DND-41 (cell line): ENCODE measurements at regions not wholly inside any gene's neighbourhood (a gene's known extent, or its start where the extent isn't known, plus 50 kb on each side); places are given as distances from the start of the nearest gene placed in this dataset.
"Not testable (repeated sequence)": the region's sequence is repeated elsewhere in the genome, so short reads cannot be mapped to it uniquely, and the experiment has no call there.

Experiments used
- ATAC-seq: fragments of 200-7000 bp; cut with Tn5 transposase; 3 replicates; pipeline ENCODE4 v1.9.1; 2021; ENCODE audit warnings: low read depth; ENCODE audit not compliant: insufficient read depth
- DNase-seq: peaks from one replicate; pipeline ENCODE4 v3.0.0-alpha.2; 2020
- H2AFZ ChIP-seq: 2 replicates; pipeline ENCODE4 v1.6.0; 2012; ENCODE audit warnings: low read depth, low read length
- H3K27ac ChIP-seq: 2 replicates; pipeline ENCODE4 v1.5.1; 2012; ENCODE audit warnings: low read length, inconsistent platforms
- H3K27me3 ChIP-seq: fragments of 200-600 bp; sonication (generic); 2 replicates; pipeline ENCODE4 v1.6.0; 2012; ENCODE audit warnings: low read length, mild to moderate bottlenecking, inconsistent platforms; ENCODE audit not compliant: insufficient read depth, poor library complexity
- H3K36me3 ChIP-seq: 2 replicates; pipeline ENCODE4 v1.5.1; 2012; ENCODE audit warnings: low read length, inconsistent platforms; ENCODE audit not compliant: insufficient read depth
- H3K4me1 ChIP-seq: 2 replicates; pipeline ENCODE4 v1.5.1; 2012; ENCODE audit warnings: mild to moderate bottlenecking, low read length; ENCODE audit not compliant: insufficient read depth
- H3K4me2 ChIP-seq: 2 replicates; pipeline ENCODE4 v1.6.0; 2012; ENCODE audit warnings: mild to moderate bottlenecking, moderate library complexity, low read length, inconsistent platforms; ENCODE audit not compliant: insufficient read depth
- H3K4me3 ChIP-seq, 2 experiments: fragments of 200-600 bp in 1 of 2; shearing (Covaris generic) in 1 of 2; 2 replicates each; pipeline ENCODE4 v1.5.1; 2012 to 2016; ENCODE audit warnings: inconsistent platforms in 2 of 2, low read length in 2 of 2, mild to moderate bottlenecking in 2 of 2, low read depth in 1 of 2, moderate library complexity in 1 of 2
- H3K79me2 ChIP-seq: 2 replicates; pipeline ENCODE4 v1.6.0; 2012; ENCODE audit warnings: low read length, inconsistent platforms; ENCODE audit not compliant: insufficient read depth
- H3K9ac ChIP-seq: 2 replicates; pipeline ENCODE4 v1.6.0; 2012; ENCODE audit warnings: low read depth, mild to moderate bottlenecking, inconsistent platforms, low read length, moderate library complexity
- H3K9me3 ChIP-seq: 2 replicates; pipeline ENCODE4 v1.5.1; 2012; ENCODE audit warnings: low read length, moderate library complexity, mild to moderate bottlenecking, inconsistent platforms; ENCODE audit not compliant: insufficient read depth, severe bottlenecking
- H4K20me1 ChIP-seq: 2 replicates; pipeline ENCODE4 v1.6.0; 2012; ENCODE audit warnings: low read length; ENCODE audit not compliant: insufficient read depth
- EZH2 ChIP-seq: IDR thresholded peaks from 3 replicates; pipeline ENCODE4 v1.6.1; 2012; ENCODE audit warnings: borderline replicate concordance, low read depth, mild to moderate bottlenecking, moderate library complexity, low read length, inconsistent platforms; ENCODE audit not compliant: severe bottlenecking
- TF ChIP-seq, protein P1 (sequence below): IDR thresholded peaks from 2 replicates; pipeline ENCODE4 v1.5.1; 2012; ENCODE audit warnings: borderline replicate concordance, low read length, moderate library complexity, mild to moderate bottlenecking; ENCODE audit not compliant: poor library complexity, severe bottlenecking; ENCODE audit errors: extremely low read depth

DNA sequence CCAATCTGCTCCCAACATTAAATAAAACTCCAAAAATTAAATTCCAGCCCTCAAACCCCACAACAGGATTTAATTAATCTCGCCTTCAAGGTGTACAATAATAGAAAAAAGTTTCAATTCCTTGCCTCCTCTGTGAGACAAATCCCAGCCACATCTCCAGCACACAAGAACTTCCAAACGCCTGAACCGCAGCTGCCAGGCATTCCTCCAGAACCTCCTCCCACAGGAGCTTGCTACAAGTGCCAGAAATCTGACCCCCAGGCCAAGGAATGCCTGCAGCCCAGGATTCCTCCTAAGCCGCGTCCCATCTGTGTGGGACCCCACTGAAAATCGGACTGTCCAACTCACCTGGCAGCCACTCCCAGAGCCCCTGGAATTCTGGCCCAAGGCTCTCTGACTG lies 94.5 kb upstream of the RAB4A start:
- not testable (repeated sequence) for H3K9me3 ChIP-seq, H3K4me1 ChIP-seq, H3K27me3 ChIP-seq, H3K4me2 ChIP-seq, H3K36me3 ChIP-seq, H3K27ac ChIP-seq, H3K4me3 ChIP-seq, H3K9ac ChIP-seq, DNase-seq, H2AFZ ChIP-seq, ATAC-seq, H3K79me2 ChIP-seq, H4K20me1 ChIP-seq

- Histone ChIP-seq H3K4me2 (no peak overlapping the region), H3K4me3 (no peak overlapping the region), H4K20me1 (no peaks in the 10 kb centered on the region), H3K9me3 (no peaks in the 10 kb centered on the region), H3K27me3 (no peaks in the 10 kb centered on the region), H3K9ac (no peak overlapping the region), H3K27ac (no peak overlapping the region), H2AFZ (no peak overlapping the region), H3K36me3 (no peaks in the 10 kb centered on the region), H3K4me1 (no peaks in the 10 kb centered on the region), H3K79me2 (no peaks in the 10 kb centered on the region)
- ATAC-seq (no peak), DNase-seq (no peak)
- TF ChIP-seq, protein P1, sequence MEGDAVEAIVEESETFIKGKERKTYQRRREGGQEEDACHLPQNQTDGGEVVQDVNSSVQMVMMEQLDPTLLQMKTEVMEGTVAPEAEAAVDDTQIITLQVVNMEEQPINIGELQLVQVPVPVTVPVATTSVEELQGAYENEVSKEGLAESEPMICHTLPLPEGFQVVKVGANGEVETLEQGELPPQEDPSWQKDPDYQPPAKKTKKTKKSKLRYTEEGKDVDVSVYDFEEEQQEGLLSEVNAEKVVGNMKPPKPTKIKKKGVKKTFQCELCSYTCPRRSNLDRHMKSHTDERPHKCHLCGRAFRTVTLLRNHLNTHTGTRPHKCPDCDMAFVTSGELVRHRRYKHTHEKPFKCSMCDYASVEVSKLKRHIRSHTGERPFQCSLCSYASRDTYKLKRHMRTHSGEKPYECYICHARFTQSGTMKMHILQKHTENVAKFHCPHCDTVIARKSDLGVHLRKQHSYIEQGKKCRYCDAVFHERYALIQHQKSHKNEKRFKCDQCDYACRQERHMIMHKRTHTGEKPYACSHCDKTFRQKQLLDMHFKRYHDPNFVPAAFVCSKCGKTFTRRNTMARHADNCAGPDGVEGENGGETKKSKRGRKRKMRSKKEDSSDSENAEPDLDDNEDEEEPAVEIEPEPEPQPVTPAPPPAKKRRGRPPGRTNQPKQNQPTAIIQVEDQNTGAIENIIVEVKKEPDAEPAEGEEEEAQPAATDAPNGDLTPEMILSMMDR: no peak
- TF ChIP-seq EZH2: no peak
Measured at GRCh38 chr1:229180161-229180560, 90.8 kb upstream of the RAB4A start.

DNA sequence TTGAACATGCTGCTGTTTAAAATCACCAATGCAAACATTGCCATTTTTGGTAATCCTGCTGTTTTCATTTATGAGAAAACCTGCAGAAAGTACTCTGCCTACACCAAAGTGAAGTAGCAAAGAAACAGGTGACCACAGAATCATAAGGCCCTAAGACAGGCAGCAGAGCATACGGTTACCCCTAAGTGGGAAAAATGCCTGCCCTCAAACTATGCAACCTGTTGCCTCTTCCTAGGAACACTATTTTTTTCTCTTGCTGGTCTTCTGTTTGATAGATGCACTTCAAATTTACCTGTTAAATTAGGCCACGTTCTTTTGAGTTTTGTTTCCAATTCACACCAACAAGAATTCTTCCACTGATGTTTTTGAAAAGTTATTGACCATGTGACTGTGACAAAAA lies 89.5 kb upstream of the RAB4A start:
- Histone ChIP-seq H4K20me1 (no peaks in the 10 kb centered on the region), H3K9ac (no peak overlapping the region), H3K4me2 (no peak overlapping the region), H3K36me3 (no peaks in the 10 kb centered on the region), H3K4me3 (no peak overlapping the region), H3K4me1 (no peaks in the 10 kb centered on the region), H3K79me2 (no peaks in the 10 kb centered on the region), H3K9me3 (no peaks in the 10 kb centered on the region), H3K27ac (no peak overlapping the region), H3K27me3 (no peaks in the 10 kb centered on the region), H2AFZ (no peak overlapping the region)
- TF ChIP-seq EZH2: no peak
- TF ChIP-seq, protein P1: no peak
- DNase-seq (no peak), ATAC-seq (no peak)

DNA sequence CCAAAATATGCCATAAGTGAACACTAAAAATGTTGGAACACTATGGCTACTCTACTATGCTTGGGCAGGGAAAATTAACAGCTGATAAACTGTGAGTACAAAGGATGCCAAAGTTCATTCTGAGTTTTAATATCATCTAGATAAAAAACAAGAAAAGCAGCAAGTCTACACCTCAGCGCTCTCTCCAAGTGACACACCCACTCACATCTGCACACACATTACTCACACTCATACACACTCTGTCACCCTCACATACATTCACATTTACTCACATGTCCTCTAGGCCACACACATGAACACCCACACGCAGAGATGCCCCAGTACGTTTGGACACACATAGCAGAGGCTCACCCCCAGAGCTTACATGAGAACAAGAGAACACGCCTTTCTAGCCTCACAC lies 87.3 kb upstream of the RAB4A start:
- ATAC-seq (no peak), DNase-seq (no peak)
- Histone ChIP-seq H3K4me1 (no peaks in the 10 kb centered on the region), H2AFZ (no peak overlapping the region), H3K27me3 (no peaks in the 10 kb centered on the region), H3K27ac (no peak overlapping the region), H3K9ac (no peak overlapping the region), H3K79me2 (no peaks in the 10 kb centered on the region), H3K9me3 (no peaks in the 10 kb centered on the region), H4K20me1 (no peaks in the 10 kb centered on the region), H3K4me2 (no peak overlapping the region), H3K36me3 (no peaks in the 10 kb centered on the region), H3K4me3 (no peak overlapping the region)
- TF ChIP-seq, protein P1: no peak
- TF ChIP-seq EZH2: no peak
